Stomach (tissue), 4 donors: ENCODE measurements at regions not wholly inside any gene's neighbourhood (a gene's known extent, or its start where the extent isn't known, plus 50 kb on each side); places are given as distances from the start of the nearest gene placed in this dataset.

Source experiments
- EP300 ChIP-seq: sonication (generic); formaldehyde crosslinking; IDR thresholded peaks from one replicate; pipeline ENCODE4 v1.6.1; 2017; ENCODE audit warnings: antibody characterized with exemption
- POLR2A ChIP-seq, 4 donors: fragments of 450-650 bp; IDR thresholded peaks; one replicate each; pipeline ENCODE4 v1.6.1; 2016; ENCODE audit warnings: antibody characterized with exemption in 4 of 4, control low read depth in 2 of 4, mild to moderate bottlenecking in 1 of 4, moderate library complexity in 1 of 4
- POLR2AphosphoS5 ChIP-seq, 3 donors: sonication (generic); formaldehyde crosslinking; IDR thresholded peaks; one replicate each; pipeline ENCODE4 v1.6.1; 2016; ENCODE audit warnings: antibody characterized with exemption in 3 of 3
- TF ChIP-seq, protein P1 (sequence below), 7 experiments: fragments of 450-650 bp in 4 of 7; fragments of 200-600 bp in 3 of 7; sonication (generic) in 3 of 7; IDR thresholded peaks; one replicate each; pipeline ENCODE4 v1.5.1; 2016 to 2019; ENCODE audit warnings: antibody characterized with exemption in 7 of 7, control low read depth in 2 of 7, mild to moderate bottlenecking in 1 of 7

- TF ChIP-seq, protein P1, sequence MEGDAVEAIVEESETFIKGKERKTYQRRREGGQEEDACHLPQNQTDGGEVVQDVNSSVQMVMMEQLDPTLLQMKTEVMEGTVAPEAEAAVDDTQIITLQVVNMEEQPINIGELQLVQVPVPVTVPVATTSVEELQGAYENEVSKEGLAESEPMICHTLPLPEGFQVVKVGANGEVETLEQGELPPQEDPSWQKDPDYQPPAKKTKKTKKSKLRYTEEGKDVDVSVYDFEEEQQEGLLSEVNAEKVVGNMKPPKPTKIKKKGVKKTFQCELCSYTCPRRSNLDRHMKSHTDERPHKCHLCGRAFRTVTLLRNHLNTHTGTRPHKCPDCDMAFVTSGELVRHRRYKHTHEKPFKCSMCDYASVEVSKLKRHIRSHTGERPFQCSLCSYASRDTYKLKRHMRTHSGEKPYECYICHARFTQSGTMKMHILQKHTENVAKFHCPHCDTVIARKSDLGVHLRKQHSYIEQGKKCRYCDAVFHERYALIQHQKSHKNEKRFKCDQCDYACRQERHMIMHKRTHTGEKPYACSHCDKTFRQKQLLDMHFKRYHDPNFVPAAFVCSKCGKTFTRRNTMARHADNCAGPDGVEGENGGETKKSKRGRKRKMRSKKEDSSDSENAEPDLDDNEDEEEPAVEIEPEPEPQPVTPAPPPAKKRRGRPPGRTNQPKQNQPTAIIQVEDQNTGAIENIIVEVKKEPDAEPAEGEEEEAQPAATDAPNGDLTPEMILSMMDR (IDR thresholded peaks at IDR 0.05), result no peak
- no peak for TF ChIP-seq POLR2A (IDR thresholded peaks at IDR 0.05)
- TF ChIP-seq POLR2AphosphoS5 (IDR thresholded peaks at IDR 0.05), result no peak
- no peak for TF ChIP-seq EP300
Measured at GRCh38 chr11:95305705-95306104, 74.7 kb upstream of the SESN3 start.
